VCaP (cell line): ENCODE measurements at regions not wholly inside any gene's neighbourhood (a gene's known extent, or its start where the extent isn't known, plus 50 kb on each side); places are given as distances from the start of the nearest gene placed in this dataset.
A peak's percentile ranks its signal among the peaks of the same experiment; 100 is the strongest.

ENCODE experiments used
- H3K27ac ChIP-seq: fragments of 450-650 bp; 2 replicates; pipeline ENCODE4 v1.5.1; 2017
- CTCF ChIP-seq: fragments of 450-650 bp; conservative IDR thresholded peaks from 2 replicates; pipeline ENCODE4 v1.5.1; 2017; ENCODE audit warnings: mild to moderate bottlenecking, moderate library complexity

GRCh38 chr3:67109651-67110204 is 111.6 kb downstream of the KBTBD8 start:
- no peak overlapping the region for H3K27ac ChIP-seq
- peak; percentile 90 for TF ChIP-seq CTCF

GRCh38 chr3:67113802-67114407 is 115.8 kb downstream of the KBTBD8 start:
- no peak overlapping the region for H3K27ac ChIP-seq
- TF ChIP-seq CTCF, result peak; percentile 95

- TF ChIP-seq CTCF, result no peak
- H3K27ac ChIP-seq, result no peak overlapping the region
Measured at GRCh38 chr3:67118122-67118521, 120.0 kb downstream of the KBTBD8 start.

GRCh38 chr3:67118635-67119034 is 120.5 kb downstream of the KBTBD8 start:
- no peak for TF ChIP-seq CTCF
- no peak overlapping the region for H3K27ac ChIP-seq

GRCh38 chr3:67123914-67124313 is 125.8 kb downstream of the KBTBD8 start:
- TF ChIP-seq CTCF, result no peak
- H3K27ac ChIP-seq, result peak overlapping the region; percentile 41

- no peak overlapping the region for H3K27ac ChIP-seq
- no peak for TF ChIP-seq CTCF
Measured at GRCh38 chr3:67127254-67127653, 129.1 kb downstream of the KBTBD8 start.

GRCh38 chr3:67142432-67142831 is 144.3 kb downstream of the KBTBD8 start:
- no peak overlapping the region for H3K27ac ChIP-seq
- TF ChIP-seq CTCF, result no peak
